Pancreas (tissue), 10 donors: ENCODE measurements at regions not wholly inside any gene's neighbourhood (a gene's known extent, or its start where the extent isn't known, plus 50 kb on each side); places are given as distances from the start of the nearest gene placed in this dataset.

Experiments
- ATAC-seq, 4 donors: fragments of 200-7000 bp; cut with Tn5 transposase; one replicate each; pipeline versions ENCODE4 v1.8.0 to v1.9.1; 2020; ENCODE audit warnings: mild to moderate bottlenecking in 4 of 4, moderate library complexity in 4 of 4
- DNase-seq, 6 donors: peaks; one replicate each; pipeline ENCODE4 v3.0.0-alpha.2; 2020
- FAIRE-seq: peaks from 2 replicates; lab custom pipeline; 2012; peaks lifted over from hg19 to GRCh38; lab: Jason Lieb, UNC
- H3K27ac ChIP-seq, 4 donors: fragments of 200-600 bp; sonication (generic); 1 replicate in 3 of 4; 2 replicates in 1 of 4; pipeline versions ENCODE4 v1.5.0 to v1.8.0; 2020
- H3K27me3 ChIP-seq, 4 donors: fragments of 200-600 bp; one replicate each; pipeline ENCODE4 v1.8.0; 2021
- H3K36me3 ChIP-seq, 3 donors: fragments of 200-600 bp; sonication (generic) in 1 of 3; one replicate each; pipeline versions ENCODE4 v1.5.0 to v1.8.0; 2020 to 2021
- H3K4me1 ChIP-seq, 3 donors: fragments of 200-600 bp; one replicate each; pipeline ENCODE4 v1.8.0; 2021
- H3K4me3 ChIP-seq, 4 donors: fragments of 200-600 bp; sonication (generic) in 2 of 4; one replicate each; pipeline versions ENCODE4 v1.5.0 to v1.8.0; 2020 to 2021
- H3K9me3 ChIP-seq, 4 donors: fragments of 200-600 bp; one replicate each; pipeline ENCODE4 v1.8.0; 2021
- WGBS, 2 donors: extraction: QIAGEN DNeasy Blood & Tissue Kit; methylation state at CpG; one replicate each; pipeline ENCODE4 v1.1.7; 2013; 5-methylcytosine and 5-hydroxymethylcytosine counted together
- intact Hi-C, 3 donors: fragments of 100-400 bp; cut with DNase I; formaldehyde crosslinking; loops; one replicate each; pipeline versions ENCODE4 v1.11.1 to v1.14.2; 2022
- TF ChIP-seq, protein P1 (sequence below), 4 donors: fragments of 200-600 bp; sonication (generic) in 3 of 4; IDR thresholded peaks; one replicate each; pipeline versions ENCODE4 v1.5.0 to v1.8.0; 2021; ENCODE audit warnings: antibody characterized with exemption in 4 of 4
- donor health status: healthy with polysubstance abuse.
- donor health status: DM: no; HTN: no; CAD: no; lungs with moderate emphysema.
- donor health status: DM: no; HTN: no; CAD: no.
- donor health status: control.
- donor health status: control.
- donor health status: Bipolar disorder and iron deficiency.
- donor health status: DM: yes; HTN: yes; CAD: no.
- donor health status: DM: no; HTN: no; CAD: no.
- donor health status: DM: no; HTN: no; CAD: no.
- donor health status: DM: yes; HTN: yes; CAD: no.

DNA sequence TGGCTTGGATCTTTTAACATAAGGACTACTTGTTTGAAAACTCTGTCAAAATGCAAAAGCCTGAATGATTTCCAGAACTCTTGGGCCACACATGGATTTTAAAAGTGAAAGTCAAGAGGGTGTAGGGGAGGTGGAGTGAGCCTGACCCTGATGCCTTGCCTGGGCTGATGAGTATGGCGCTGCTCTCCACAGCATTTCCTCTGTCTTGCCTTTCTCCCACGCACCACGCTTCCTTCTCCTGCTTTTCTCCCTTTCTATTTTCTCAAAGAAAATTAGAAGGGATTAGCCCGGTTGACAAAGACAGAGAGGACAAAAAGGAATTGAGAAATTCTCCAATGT is 207.0 kb upstream of the CCDC68 start:
- intact Hi-C loops, result no loop called here
- DNase-seq (no peak), FAIRE-seq (no peak), ATAC-seq (no peak)
- no peak overlapping the region for H3K4me3 ChIP-seq
- TF ChIP-seq, protein P1, sequence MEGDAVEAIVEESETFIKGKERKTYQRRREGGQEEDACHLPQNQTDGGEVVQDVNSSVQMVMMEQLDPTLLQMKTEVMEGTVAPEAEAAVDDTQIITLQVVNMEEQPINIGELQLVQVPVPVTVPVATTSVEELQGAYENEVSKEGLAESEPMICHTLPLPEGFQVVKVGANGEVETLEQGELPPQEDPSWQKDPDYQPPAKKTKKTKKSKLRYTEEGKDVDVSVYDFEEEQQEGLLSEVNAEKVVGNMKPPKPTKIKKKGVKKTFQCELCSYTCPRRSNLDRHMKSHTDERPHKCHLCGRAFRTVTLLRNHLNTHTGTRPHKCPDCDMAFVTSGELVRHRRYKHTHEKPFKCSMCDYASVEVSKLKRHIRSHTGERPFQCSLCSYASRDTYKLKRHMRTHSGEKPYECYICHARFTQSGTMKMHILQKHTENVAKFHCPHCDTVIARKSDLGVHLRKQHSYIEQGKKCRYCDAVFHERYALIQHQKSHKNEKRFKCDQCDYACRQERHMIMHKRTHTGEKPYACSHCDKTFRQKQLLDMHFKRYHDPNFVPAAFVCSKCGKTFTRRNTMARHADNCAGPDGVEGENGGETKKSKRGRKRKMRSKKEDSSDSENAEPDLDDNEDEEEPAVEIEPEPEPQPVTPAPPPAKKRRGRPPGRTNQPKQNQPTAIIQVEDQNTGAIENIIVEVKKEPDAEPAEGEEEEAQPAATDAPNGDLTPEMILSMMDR (IDR thresholded peaks at IDR 0.05), result no peak
- no peaks in the 10 kb centered on the region for H3K9me3 ChIP-seq
- 79 to 81% methylated on average over 4 of the region's 4 CpGs for WGBS, 2 donors
- H3K27me3 ChIP-seq, result no peaks in the 10 kb centered on the region
- no peaks in the 10 kb centered on the region for H3K4me1 ChIP-seq
- no peaks in the 10 kb centered on the region for H3K36me3 ChIP-seq
- no peak overlapping the region for H3K27ac ChIP-seq

DNA sequence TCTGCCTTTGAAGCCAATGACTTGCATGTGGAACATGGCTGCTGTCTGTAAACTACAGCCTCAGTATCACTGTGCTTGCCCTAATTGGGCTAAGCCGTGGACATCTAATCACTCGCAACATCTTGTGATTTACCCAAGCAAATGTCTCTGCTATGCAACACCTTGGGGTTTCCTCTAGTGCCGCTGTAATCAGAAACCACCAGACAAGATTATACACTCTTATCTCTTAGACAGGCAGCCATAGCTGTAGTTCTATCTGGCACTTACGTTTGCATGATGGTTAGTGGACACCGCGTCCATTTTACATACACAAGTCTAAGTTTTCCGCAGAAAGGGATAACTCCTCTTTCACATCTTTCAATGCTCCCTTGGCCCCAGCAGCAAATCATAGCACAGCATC is 204.3 kb upstream of the CCDC68 start:
- Histone ChIP-seq H3K27me3 (no peaks in the 10 kb centered on the region), H3K36me3 (no peaks in the 10 kb centered on the region), H3K4me1 (no peaks in the 10 kb centered on the region), H3K27ac (no peak overlapping the region), H3K9me3 (no peaks in the 10 kb centered on the region), H3K4me3 (no peak overlapping the region)
- 73 to 78% methylated on average over 7 of the region's 7 CpGs for WGBS, 2 donors
- intact Hi-C loops, result no loop called here
- no peak for DNase-seq
- no peak for FAIRE-seq
- TF ChIP-seq, protein P1 (IDR thresholded peaks at IDR 0.05), result no peak
- ATAC-seq, result no peak

DNA sequence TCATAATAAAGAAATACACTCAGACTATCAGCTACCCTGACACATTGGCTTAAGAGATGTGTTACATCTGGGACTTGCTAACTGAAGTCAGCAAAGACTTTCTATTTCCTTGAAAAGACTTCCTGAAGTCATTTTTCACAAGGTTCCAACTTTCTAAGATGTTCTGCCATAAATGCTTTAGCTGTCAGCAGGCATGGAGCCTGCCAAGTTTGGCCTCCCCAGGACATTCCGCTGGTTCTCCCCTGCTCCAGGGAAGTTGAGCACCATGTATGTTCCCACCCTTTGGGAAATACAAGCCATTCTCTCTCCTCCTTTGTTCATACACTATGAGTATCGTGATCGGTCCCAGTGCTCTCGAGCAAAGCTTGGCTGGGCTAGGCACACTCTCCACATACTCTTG is 202.7 kb upstream of the CCDC68 start:
- TF ChIP-seq, protein P1 (IDR thresholded peaks at IDR 0.05), result no peak
- FAIRE-seq (no peak), DNase-seq (no peak), ATAC-seq (peak in 2 of 4 donors; percentile 11 to 14)
- H3K9me3 ChIP-seq, result no peaks in the 10 kb centered on the region
- 62 to 70% methylated on average over 4 of the region's 4 CpGs for WGBS, 2 donors
- no peaks in the 10 kb centered on the region for H3K27me3 ChIP-seq
- H3K4me1 ChIP-seq, result no peaks in the 10 kb centered on the region
- no peak overlapping the region for H3K27ac ChIP-seq
- intact Hi-C loops, result no loop called here
- no peak overlapping the region for H3K4me3 ChIP-seq
- H3K36me3 ChIP-seq, result no peaks in the 10 kb centered on the region

DNA sequence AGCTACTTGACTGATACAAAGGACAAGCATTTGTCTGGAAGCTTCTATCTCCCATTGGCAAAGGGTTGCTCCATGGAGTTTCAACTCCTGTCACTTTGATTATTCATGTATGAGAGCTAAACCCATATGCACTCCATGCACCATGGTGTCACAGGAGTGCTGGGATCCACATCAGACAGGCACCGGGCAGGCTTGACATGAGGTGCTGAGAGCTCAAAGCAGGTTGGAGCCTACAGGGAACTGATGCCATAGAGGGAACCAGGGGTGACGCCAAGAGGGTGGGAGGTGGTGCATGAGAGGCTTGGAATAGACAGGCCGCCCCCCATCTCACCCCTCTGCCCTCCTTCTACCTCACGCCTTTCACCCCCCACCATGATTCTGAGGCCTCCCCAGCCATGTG is 199.8 kb upstream of the CCDC68 start:
- no peak for FAIRE-seq
- no peak overlapping the region for H3K4me3 ChIP-seq
- WGBS, 2 donors, result 68 to 85% methylated on average over 4 of the region's 4 CpGs
- intact Hi-C loops, result no loop called here
- no peaks in the 10 kb centered on the region for H3K27me3 ChIP-seq
- H3K4me1 ChIP-seq, result no peaks in the 10 kb centered on the region
- no peak for ATAC-seq
- H3K9me3 ChIP-seq, result no peaks in the 10 kb centered on the region
- TF ChIP-seq, protein P1 (IDR thresholded peaks at IDR 0.05), result no peak
- H3K27ac ChIP-seq, result no peak overlapping the region
- no peaks in the 10 kb centered on the region for H3K36me3 ChIP-seq
- no peak for DNase-seq

DNA sequence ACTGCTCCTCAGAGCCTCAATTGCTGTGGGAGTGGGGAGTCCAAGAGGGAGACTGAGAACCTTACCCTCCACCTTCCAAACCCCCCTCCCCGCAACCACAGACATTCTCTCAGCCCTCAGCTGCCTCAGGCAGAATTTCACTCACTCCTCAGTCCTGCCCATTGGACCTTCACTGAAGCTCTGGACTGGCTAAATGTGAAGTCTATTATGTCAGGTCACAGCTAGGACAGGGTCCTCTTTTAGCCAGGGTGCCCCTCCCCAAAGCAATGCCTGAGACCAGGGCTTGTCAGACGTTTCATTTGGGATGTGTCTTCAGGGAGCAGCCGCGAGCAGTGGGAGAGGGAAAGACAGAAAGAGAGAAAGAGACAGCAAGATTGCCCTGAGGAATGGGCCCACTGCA is 199.3 kb upstream of the CCDC68 start:
- FAIRE-seq, result no peak

More for the DNA sequence above, 199.3 kb upstream of the CCDC68 start:
- no peak overlapping the region for H3K4me3 ChIP-seq
- WGBS, 2 donors, result 70 to 91% methylated on average over 4 of the region's 4 CpGs
- intact Hi-C loops, result no loop called here
- DNase-seq (no peak), ATAC-seq (no peak)
- no peaks in the 10 kb centered on the region for H3K36me3 ChIP-seq
- TF ChIP-seq, protein P1 (IDR thresholded peaks at IDR 0.05), result no peak
- H3K9me3 ChIP-seq, result no peaks in the 10 kb centered on the region
- H3K27ac ChIP-seq, result no peak overlapping the region
- no peaks in the 10 kb centered on the region for H3K27me3 ChIP-seq
- no peaks in the 10 kb centered on the region for H3K4me1 ChIP-seq
